ENCODE measurements at regions not wholly inside any gene's neighbourhood (a gene's known extent, or its start where the extent isn't known, plus 50 kb on each side); places are given as distances from the start of the nearest gene placed in this dataset.

GRCh38 chr21:30986965-30987364, 51.3 kb downstream of the KRTAP19-8 start:
- no peak overlapping the region for H3K27ac Mint-ChIP-seq
- no peak overlapping the region for H3K4me3 Mint-ChIP-seq
- H3K9me3 Mint-ChIP-seq = peaks cover 0 to 4% (median 0%) of the 10 kb centered on the region in 6 donors
- peaks cover 0 to 8% (median 1%) of the 10 kb centered on the region in 3 donors for H3K27me3 Mint-ChIP-seq (ENCODE audit: low read depth in 3 of 3)
- no peaks in the 10 kb centered on the region for H3K36me3 Mint-ChIP-seq
- no peaks in the 10 kb centered on the region for H3K4me1 Mint-ChIP-seq
- DNase-seq = no peak

GRCh38 chr21:30984889-30985288, 53.4 kb downstream of the KRTAP19-8 start:
- Mint-ChIP-seq H3K9me3 (peaks cover 0 to 4% (median 0%) of the 10 kb centered on the region in 6 donors), H3K27ac (peak overlapping the region in 1 of 6 donors; percentile 41), H3K4me1 (no peaks in the 10 kb centered on the region), H3K36me3 (no peaks in the 10 kb centered on the region), H3K4me3 (no peak overlapping the region), H3K27me3 (ENCODE audit: low read depth in 3 of 3) (peaks cover 0 to 8% (median 3%) of the 10 kb centered on the region in 3 donors)
- no peak for DNase-seq

GRCh38 chr21:30981403-30981802, 56.9 kb downstream of the KRTAP19-8 start:
- no peak overlapping the region for H3K27ac Mint-ChIP-seq
- H3K9me3 Mint-ChIP-seq = peaks cover 0 to 2% (median 0%) of the 10 kb centered on the region in 6 donors
- peaks cover 7 to 11% of the 10 kb centered on the region in 2 donors for H3K4me1 Mint-ChIP-seq
- H3K4me3 Mint-ChIP-seq = no peak overlapping the region
- H3K27me3 Mint-ChIP-seq (ENCODE audit: low read depth in 3 of 3) = peaks cover 0 to 6% (median 1%) of the 10 kb centered on the region in 3 donors
- DNase-seq = no peak
- no peaks in the 10 kb centered on the region for H3K36me3 Mint-ChIP-seq

GRCh38 chr21:30979054-30979453, 59.2 kb downstream of the KRTAP19-8 start:
- Mint-ChIP-seq H3K4me1 (peaks cover 7 to 11% of the 10 kb centered on the region in 2 donors), H3K27ac (peak overlapping the region in 2 of 6 donors; percentile 11 to 37), H3K9me3 (no peaks in the 10 kb centered on the region), H3K36me3 (no peaks in the 10 kb centered on the region), H3K4me3 (peak overlapping the region in 3 of 5 donors; percentile 0 to 51 (median 17)), H3K27me3 (ENCODE audit: low read depth in 3 of 3) (peaks cover 0 to 4% (median 2%) of the 10 kb centered on the region in 3 donors)
- no peak for DNase-seq

GRCh38 chr21:30964283-30964682, 74.0 kb downstream of the KRTAP19-8 start:
- no peak for DNase-seq
- Mint-ChIP-seq H3K36me3 (no peaks in the 10 kb centered on the region), H3K27ac (no peak overlapping the region), H3K4me1 (no peaks in the 10 kb centered on the region), H3K27me3 (ENCODE audit: low read depth in 3 of 3) (peaks cover 0 to 2% (median 0%) of the 10 kb centered on the region in 3 donors), H3K4me3 (no peak overlapping the region), H3K9me3 (no peaks in the 10 kb centered on the region)

- Mint-ChIP-seq H3K27ac (no peak overlapping the region), H3K9me3 (no peaks in the 10 kb centered on the region), H3K36me3 (no peaks in the 10 kb centered on the region), H3K4me1 (no peaks in the 10 kb centered on the region), H3K27me3 (ENCODE audit: low read depth in 3 of 3) (peaks cover 0 to 4% (median 0%) of the 10 kb centered on the region in 3 donors), H3K4me3 (no peak overlapping the region)
- DNase-seq = no peak
Observed at GRCh38 chr21:30963502-30963901, 74.8 kb downstream of the KRTAP19-8 start.

- Mint-ChIP-seq H3K9me3 (peaks cover 0 to under 1% (median 0%) of the 10 kb centered on the region in 6 donors), H3K4me1 (no peaks in the 10 kb centered on the region), H3K36me3 (no peaks in the 10 kb centered on the region), H3K27ac (no peak overlapping the region), H3K4me3 (no peak overlapping the region), H3K27me3 (ENCODE audit: low read depth in 3 of 3) (peaks cover 0 to 2% (median 0%) of the 10 kb centered on the region in 3 donors)
- DNase-seq = no peak
Observed at GRCh38 chr21:30962013-30962412, 76.3 kb downstream of the KRTAP19-8 start.

GRCh38 chr21:30958741-30959140, 77.4 kb upstream of the KRTAP11-1 start:
- Mint-ChIP-seq H3K27ac (no peak overlapping the region), H3K4me3 (no peak overlapping the region), H3K36me3 (no peaks in the 10 kb centered on the region), H3K27me3 (ENCODE audit: low read depth in 3 of 3) (peaks cover 0 to 4% (median 4%) of the 10 kb centered on the region in 3 donors), H3K4me1 (no peaks in the 10 kb centered on the region), H3K9me3 (peaks cover 0 to 5% (median 0%) of the 10 kb centered on the region in 6 donors)
- DNase-seq = no peak

- Mint-ChIP-seq H3K36me3 (no peaks in the 10 kb centered on the region), H3K4me1 (no peaks in the 10 kb centered on the region), H3K4me3 (no peak overlapping the region), H3K9me3 (peaks cover 0 to 5% (median 0%) of the 10 kb centered on the region in 6 donors), H3K27ac (no peak overlapping the region), H3K27me3 (ENCODE audit: low read depth in 3 of 3) (peaks cover 0 to 4% (median 4%) of the 10 kb centered on the region in 3 donors)
- no peak for DNase-seq
Observed at GRCh38 chr21:30957010-30957409, 75.6 kb upstream of the KRTAP11-1 start.

- Mint-ChIP-seq H3K27me3 (ENCODE audit: low read depth in 3 of 3) (peaks cover 0 to 4% (median 4%) of the 10 kb centered on the region in 3 donors), H3K9me3 (peaks cover 0 to 5% (median 0%) of the 10 kb centered on the region in 6 donors), H3K4me1 (no peaks in the 10 kb centered on the region), H3K4me3 (no peak overlapping the region), H3K27ac (no peak overlapping the region), H3K36me3 (no peaks in the 10 kb centered on the region)
- no peak for DNase-seq
Observed at GRCh38 chr21:30953605-30954004, 72.2 kb upstream of the KRTAP11-1 start.

- Mint-ChIP-seq H3K4me1 (no peaks in the 10 kb centered on the region), H3K9me3 (peaks cover 0 to 2% (median 0%) of the 10 kb centered on the region in 6 donors), H3K36me3 (no peaks in the 10 kb centered on the region), H3K4me3 (no peak overlapping the region), H3K27ac (no peak overlapping the region), H3K27me3 (ENCODE audit: low read depth in 3 of 3) (peaks cover 0 to 2% (median 1%) of the 10 kb centered on the region in 3 donors)
- no peak for DNase-seq
Observed at GRCh38 chr21:30947141-30947540, 65.8 kb upstream of the KRTAP11-1 start.

GRCh38 chr21:30943920-30944319, 62.5 kb upstream of the KRTAP11-1 start:
- H3K36me3 Mint-ChIP-seq = no peaks in the 10 kb centered on the region
- peaks cover 0 to 4% (median 0%) of the 10 kb centered on the region in 3 donors for H3K27me3 Mint-ChIP-seq (ENCODE audit: low read depth in 3 of 3)

GRCh38 chr21:30943243-30943642, 61.9 kb upstream of the KRTAP11-1 start:
- peaks cover 0 to 4% (median 0%) of the 10 kb centered on the region in 3 donors for H3K27me3 Mint-ChIP-seq (ENCODE audit: low read depth in 3 of 3)
- H3K27ac Mint-ChIP-seq = no peak overlapping the region
- H3K4me3 Mint-ChIP-seq = no peak overlapping the region
- H3K9me3 Mint-ChIP-seq = peaks cover 0 to 2% (median 0%) of the 10 kb centered on the region in 6 donors
- H3K36me3 Mint-ChIP-seq = no peaks in the 10 kb centered on the region
- H3K4me1 Mint-ChIP-seq = no peaks in the 10 kb centered on the region
- no peak for DNase-seq

More at GRCh38 chr21:30943920-30944319, 62.5 kb upstream of the KRTAP11-1 start:
- H3K4me3 Mint-ChIP-seq = no peak overlapping the region
- H3K9me3 Mint-ChIP-seq = peaks cover 0 to 2% (median 0%) of the 10 kb centered on the region in 6 donors
- no peaks in the 10 kb centered on the region for H3K4me1 Mint-ChIP-seq
- DNase-seq = no peak
- H3K27ac Mint-ChIP-seq = no peak overlapping the region

GRCh38 chr21:30942192-30942591, 60.8 kb upstream of the KRTAP11-1 start:
- H3K9me3 Mint-ChIP-seq = peaks cover 0 to 6% (median 0%) of the 10 kb centered on the region in 6 donors
- no peaks in the 10 kb centered on the region for H3K4me1 Mint-ChIP-seq
- no peak for DNase-seq
- no peak overlapping the region for H3K4me3 Mint-ChIP-seq
- no peaks in the 10 kb centered on the region for H3K36me3 Mint-ChIP-seq
- H3K27me3 Mint-ChIP-seq (ENCODE audit: low read depth in 3 of 3) = peaks cover 0 to 4% (median 0%) of the 10 kb centered on the region in 3 donors
- H3K27ac Mint-ChIP-seq = no peak overlapping the region

- DNase-seq = no peak
- H3K36me3 Mint-ChIP-seq = no peaks in the 10 kb centered on the region
Observed at GRCh38 chr21:30936207-30936606, 54.8 kb upstream of the KRTAP11-1 start.

More at GRCh38 chr21:30936207-30936606, 54.8 kb upstream of the KRTAP11-1 start:
- Mint-ChIP-seq H3K9me3 (peaks cover 0 to 5% (median 0%) of the 10 kb centered on the region in 6 donors), H3K4me1 (no peaks in the 10 kb centered on the region), H3K27ac (no peak overlapping the region), H3K27me3 (ENCODE audit: low read depth in 3 of 3) (peaks cover 0 to 3% (median 2%) of the 10 kb centered on the region in 3 donors), H3K4me3 (no peak overlapping the region)
